GM12864 (cell line): ENCODE measurements at regions not wholly inside any gene's neighbourhood (a gene's known extent, or its start where the extent isn't known, plus 50 kb on each side); places are given as distances from the start of the nearest gene placed in this dataset.

Experiments
- DNase-seq: peaks from one replicate; pipeline ENCODE4 v3.0.0-alpha.2; 2011; ENCODE audit warnings: low read depth
- H3K4me3 ChIP-seq: 2 replicates; pipeline ENCODE4 v1.5.1; 2011; ENCODE audit warnings: mild to moderate bottlenecking, low read depth, low read length, control low read depth
- TF ChIP-seq, protein P1 (sequence below): IDR thresholded peaks from 2 replicates; pipeline ENCODE4 v1.5.1; 2011; ENCODE audit warnings: low read depth, mild to moderate bottlenecking, moderate library complexity, low read length, control low read depth, inconsistent platforms; ENCODE audit errors: missing control alignments

DNA sequence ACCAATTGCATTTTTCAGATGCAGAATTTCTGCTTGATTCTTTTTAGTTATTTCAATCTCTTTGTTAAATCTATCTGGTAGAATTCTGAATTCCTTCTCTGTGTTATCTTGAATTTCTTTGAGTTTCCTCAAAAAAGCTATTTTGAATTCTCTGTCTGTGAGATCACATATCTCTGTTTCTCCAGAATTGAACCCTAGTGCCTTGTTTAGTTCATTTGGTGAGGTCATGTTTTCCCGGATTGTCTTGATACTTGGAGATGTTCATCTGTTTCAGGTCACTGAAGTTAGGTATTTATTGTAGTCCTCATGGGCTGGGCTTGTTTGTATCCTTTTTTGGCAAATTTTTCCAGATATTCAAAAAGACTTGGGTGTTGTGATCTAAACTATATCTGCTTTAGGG lies 202.9 kb upstream of the SERP2 start:
- TF ChIP-seq, protein P1, sequence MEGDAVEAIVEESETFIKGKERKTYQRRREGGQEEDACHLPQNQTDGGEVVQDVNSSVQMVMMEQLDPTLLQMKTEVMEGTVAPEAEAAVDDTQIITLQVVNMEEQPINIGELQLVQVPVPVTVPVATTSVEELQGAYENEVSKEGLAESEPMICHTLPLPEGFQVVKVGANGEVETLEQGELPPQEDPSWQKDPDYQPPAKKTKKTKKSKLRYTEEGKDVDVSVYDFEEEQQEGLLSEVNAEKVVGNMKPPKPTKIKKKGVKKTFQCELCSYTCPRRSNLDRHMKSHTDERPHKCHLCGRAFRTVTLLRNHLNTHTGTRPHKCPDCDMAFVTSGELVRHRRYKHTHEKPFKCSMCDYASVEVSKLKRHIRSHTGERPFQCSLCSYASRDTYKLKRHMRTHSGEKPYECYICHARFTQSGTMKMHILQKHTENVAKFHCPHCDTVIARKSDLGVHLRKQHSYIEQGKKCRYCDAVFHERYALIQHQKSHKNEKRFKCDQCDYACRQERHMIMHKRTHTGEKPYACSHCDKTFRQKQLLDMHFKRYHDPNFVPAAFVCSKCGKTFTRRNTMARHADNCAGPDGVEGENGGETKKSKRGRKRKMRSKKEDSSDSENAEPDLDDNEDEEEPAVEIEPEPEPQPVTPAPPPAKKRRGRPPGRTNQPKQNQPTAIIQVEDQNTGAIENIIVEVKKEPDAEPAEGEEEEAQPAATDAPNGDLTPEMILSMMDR, result no peak
- no peak for DNase-seq
- H3K4me3 ChIP-seq, result no peak overlapping the region

GRCh38 chr13:44171156-44171555 lies 202.5 kb upstream of the SERP2 start:
- no peak overlapping the region for H3K4me3 ChIP-seq
- TF ChIP-seq, protein P1, result no peak
- no peak for DNase-seq

GRCh38 chr13:44171861-44172260 lies 201.8 kb upstream of the SERP2 start:
- no peak for DNase-seq
- no peak overlapping the region for H3K4me3 ChIP-seq
- TF ChIP-seq, protein P1, result no peak

GRCh38 chr13:44172281-44172810 lies 201.3 kb upstream of the SERP2 start:
- TF ChIP-seq, protein P1, result no peak
- no peak overlapping the region for H3K4me3 ChIP-seq
- DNase-seq, result no peak

DNA sequence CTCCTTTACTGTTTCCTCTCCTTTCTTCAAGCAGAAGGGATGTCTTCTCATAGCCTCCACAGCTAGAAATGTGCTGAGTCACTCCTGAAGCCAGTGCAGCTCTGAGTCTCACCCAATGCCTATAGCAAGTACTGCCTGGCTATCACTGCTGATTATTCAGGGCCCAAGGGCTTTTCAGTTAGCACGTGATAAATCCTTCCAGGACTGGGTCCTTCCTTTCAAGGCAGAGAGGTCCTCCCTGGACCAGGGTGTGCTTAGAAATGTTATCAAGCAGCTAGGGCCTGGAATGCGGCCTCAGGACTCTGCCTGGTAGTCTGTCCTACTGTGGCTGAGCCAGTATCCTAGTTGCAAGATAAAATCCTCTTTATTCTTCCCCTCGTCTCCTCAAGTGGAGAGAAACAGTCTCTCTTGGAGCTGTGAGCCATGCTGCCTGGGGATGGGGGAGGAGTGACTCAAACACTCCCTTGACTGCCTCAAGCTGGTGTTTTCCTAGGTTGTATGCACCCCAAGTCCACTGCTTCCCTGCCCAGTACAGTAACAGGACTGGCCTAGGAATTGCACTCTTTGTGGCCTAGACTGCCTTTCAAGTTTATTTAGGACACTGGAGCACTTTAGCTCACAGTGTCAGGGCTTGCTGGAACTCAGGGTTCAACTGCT lies 198.7 kb upstream of the SERP2 start:
- TF ChIP-seq, protein P1, result no peak
- no peak overlapping the region for H3K4me3 ChIP-seq
- no peak for DNase-seq

GRCh38 chr13:44176173-44176572 lies 197.5 kb upstream of the SERP2 start:
- H3K4me3 ChIP-seq, result no peak overlapping the region
- TF ChIP-seq, protein P1, result no peak
- no peak for DNase-seq
